ENCODE measurements at regions not wholly inside any gene's neighbourhood (a gene's known extent, or its start where the extent isn't known, plus 50 kb on each side); places are given as distances from the start of the nearest gene placed in this dataset.

GRCh38 chr14:101706509-101707067, 54.9 kb upstream of the PPP2R5C start:
- no peak for DNase-seq (ENCODE audit: low spot score)

GRCh38 chr14:101707068-101707842, 54.3 kb upstream of the PPP2R5C start:
- peak; percentile 88 for DNase-seq (ENCODE audit: low spot score)

GRCh38 chr14:101707863-101708620, 53.5 kb upstream of the PPP2R5C start:
- DNase-seq (ENCODE audit: low spot score) = no peak

- DNase-seq (ENCODE audit: low spot score) = no peak
Observed at GRCh38 chr14:101708853-101709532, 52.5 kb upstream of the PPP2R5C start.

GRCh38 chr14:101709533-101709881, 52.0 kb upstream of the PPP2R5C start:
- DNase-seq (ENCODE audit: low spot score) = no peak

DNA sequence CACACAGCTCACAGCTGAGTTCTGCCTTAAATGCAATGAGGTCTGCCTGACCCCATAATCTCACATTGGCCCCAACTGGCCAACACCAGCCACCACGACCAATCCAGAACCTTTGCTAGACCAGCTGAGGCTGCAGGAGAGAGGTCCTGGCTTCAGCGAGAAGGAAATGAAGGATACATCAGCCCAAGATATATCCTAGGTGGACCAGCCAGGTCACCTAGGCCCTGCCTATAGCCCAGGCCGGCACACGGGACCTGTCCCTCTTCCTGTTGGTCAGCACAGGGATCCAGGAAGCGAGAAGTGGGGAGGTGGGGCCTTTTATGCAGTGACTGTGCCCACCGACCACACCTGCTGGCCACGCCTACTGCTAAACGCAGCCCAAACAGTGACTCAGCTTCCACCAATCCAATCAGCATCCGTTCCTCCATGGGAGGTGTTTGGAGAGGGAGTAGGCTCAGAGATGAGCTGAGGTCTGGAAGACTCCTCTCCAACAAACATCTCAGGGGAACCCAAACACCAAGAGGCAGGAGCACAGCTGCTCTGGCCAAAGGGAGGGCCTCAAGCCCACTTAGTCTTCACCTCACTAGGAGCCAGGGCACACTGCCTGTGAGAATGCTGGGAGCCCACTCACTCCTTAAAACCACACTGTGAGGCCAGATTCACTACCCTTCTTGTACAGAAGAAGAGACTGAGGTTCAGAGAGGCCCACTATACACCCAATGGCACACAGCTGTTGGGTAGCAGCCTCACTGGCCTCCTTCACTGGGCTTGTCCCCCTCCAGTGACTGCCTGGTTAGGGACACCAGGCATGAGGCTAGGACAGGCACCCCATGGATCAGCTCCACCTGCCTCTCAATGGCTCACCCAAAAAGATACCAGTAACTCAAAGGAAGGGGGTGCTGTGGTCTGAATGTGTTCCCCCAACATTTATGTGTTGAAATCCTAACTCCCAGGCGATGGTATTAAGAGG, 51.3 kb upstream of the PPP2R5C start:
- DNase-seq (ENCODE audit: low spot score) = no peak

DNA sequence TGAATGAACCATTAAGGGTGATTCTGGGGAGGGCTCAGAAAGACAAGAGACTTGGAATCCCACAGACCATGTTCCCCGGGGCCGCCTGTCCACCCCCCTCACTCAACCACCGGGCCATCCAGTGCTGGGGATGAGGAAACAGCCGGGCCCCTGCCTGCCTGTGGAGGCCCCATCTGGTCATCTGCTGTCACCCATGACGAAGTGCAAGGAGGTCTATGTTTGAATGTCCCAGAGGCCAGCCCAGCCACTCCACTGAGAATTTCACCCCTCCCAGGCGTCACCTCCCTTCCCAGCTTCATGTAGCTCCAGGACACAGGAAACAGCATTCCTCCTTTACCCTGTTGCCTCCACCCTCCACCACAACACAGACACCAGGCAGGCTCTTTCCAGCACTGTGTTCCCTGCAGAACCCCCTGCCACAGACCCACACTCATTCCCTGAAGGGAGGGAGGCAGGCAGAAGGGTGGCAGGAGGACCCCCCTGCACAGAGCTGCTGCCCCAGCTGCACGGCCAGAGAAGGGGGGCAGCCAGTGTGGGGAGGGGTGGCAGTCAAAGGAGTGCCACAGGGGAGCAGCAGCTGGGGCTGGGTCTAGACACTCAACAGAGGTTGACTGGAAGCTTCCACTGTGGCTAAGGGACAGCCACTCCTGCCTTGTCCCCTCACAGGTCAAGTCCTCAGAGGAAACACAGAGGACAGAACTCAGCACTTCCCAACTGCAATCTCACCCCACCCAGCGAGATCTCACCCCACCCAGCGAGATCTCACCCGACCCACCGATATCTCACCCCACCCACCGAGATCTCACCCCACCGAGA, 50.3 kb upstream of the PPP2R5C start:
- no peak for DNase-seq (ENCODE audit: low spot score)
